ENCODE measurements at regions not wholly inside any gene's neighbourhood (a gene's known extent, or its start where the extent isn't known, plus 50 kb on each side); places are given as distances from the start of the nearest gene placed in this dataset.

DNA sequence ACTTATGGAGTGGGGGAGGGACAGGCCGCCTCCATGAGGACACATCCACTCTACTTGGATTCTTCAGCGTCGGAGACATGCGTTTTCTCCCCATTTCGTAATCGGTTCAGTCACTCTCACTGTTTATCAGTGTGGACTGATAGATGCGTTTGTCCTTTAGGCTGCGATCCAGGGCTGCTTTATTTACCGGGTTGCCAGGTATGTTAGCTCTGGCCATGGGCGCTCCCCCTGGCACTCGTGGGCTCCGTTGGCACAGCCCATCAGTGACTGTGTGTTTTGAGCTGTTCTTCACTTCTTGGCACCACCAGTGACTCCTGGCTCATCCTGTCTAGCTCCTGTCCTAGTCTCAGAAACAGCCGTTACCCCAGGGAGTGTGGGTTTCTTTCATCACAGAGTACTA lies 1203.3 kb downstream of the BRD1 start:
- TF ChIP-seq EZH2 (IDR thresholded peaks at IDR 0.05) (no peak), FOXP2 (optimal IDR thresholded peaks at IDR 0.05; ENCODE audit: control extremely low read depth, extremely low read length, insufficient read depth) (no peak)
